Activated CD8-positive, alpha-beta T cell treated with anti-CD3 and anti-CD28 coated beads, Interleukin-2, amount 10 ng/mL, durations not matched to agents 7 days and 5 days (primary cell): ENCODE measurements at regions not wholly inside any gene's neighbourhood (a gene's known extent, or its start where the extent isn't known, plus 50 kb on each side); places are given as distances from the start of the nearest gene placed in this dataset.
"Not testable (repeated sequence)": the region's sequence is repeated elsewhere in the genome, so short reads cannot be mapped to it uniquely, and the experiment has no call there.

Source experiments
- ATAC-seq: fragments of 150-1000 bp; cut with Tn5 transposase; one replicate; pipeline ENCODE4 v1.10.0; 2021; ENCODE audit warnings: moderate library complexity
- CTCF ChIA-PET: fragments of 350-600 bp; sonication (Branson Sonifier 250); formaldehyde crosslinking; loops from one replicate; lab custom pipeline; 2021; ENCODE audit warnings: antibody characterized with exemption; lab: Charles Lee
- POLR2A ChIA-PET: fragments of 350-600 bp; sonication (Branson Sonifier 250); formaldehyde crosslinking; loops from one replicate; lab custom pipeline; 2021; ENCODE audit warnings: antibody characterized with exemption; lab: Charles Lee
- DNase-seq: peaks from one replicate; pipeline ENCODE4 v3.0.0-alpha.2; 2020
- H3K27ac Mint-ChIP-seq: one replicate; pipeline ENCODE4 v1.8.0; 2021; ENCODE audit warnings: mild to moderate bottlenecking, mixed read lengths
- H3K27me3 Mint-ChIP-seq: one replicate; pipeline ENCODE4 v1.8.0; 2021; ENCODE audit warnings: low read depth, mixed read lengths
- H3K36me3 Mint-ChIP-seq: one replicate; pipeline ENCODE4 v1.8.0; 2021; ENCODE audit warnings: low read depth, mixed read lengths
- H3K4me1 Mint-ChIP-seq: one replicate; pipeline ENCODE4 v1.8.0; 2021; ENCODE audit warnings: low read depth, mixed read lengths
- H3K4me3 Mint-ChIP-seq: one replicate; pipeline ENCODE4 v1.8.0; 2021; ENCODE audit warnings: mild to moderate bottlenecking, mixed read lengths
- H3K9me3 Mint-ChIP-seq: one replicate; pipeline ENCODE4 v1.8.0; 2022; ENCODE audit warnings: mixed read lengths; ENCODE audit not compliant: insufficient read depth

DNA sequence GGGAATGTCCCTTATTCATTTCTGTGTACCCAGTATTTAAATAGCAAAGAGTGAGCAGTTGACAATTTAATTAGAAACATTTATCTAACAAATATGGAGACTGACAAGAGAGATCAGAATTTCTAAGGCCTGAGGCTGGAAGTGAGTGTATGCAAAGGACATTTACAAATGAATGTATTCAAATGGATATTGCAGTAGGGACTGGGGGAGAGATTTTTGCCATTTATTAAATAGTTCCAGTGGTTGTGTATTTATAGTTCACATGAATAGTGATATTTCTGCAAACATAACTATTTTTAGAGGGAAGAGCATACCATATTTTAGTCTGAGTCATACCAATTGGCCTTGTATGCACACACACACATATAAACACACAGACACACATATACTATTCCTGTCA lies 592.4 kb downstream of the GLUD2 start:
- DNase-seq (no peak), ATAC-seq (no peak)
- Mint-ChIP-seq H3K9me3 (no peaks in the 10 kb centered on the region), H3K27ac (no peak overlapping the region), H3K4me3 (no peak overlapping the region), H3K4me1 (no peaks in the 10 kb centered on the region), H3K36me3 (no peaks in the 10 kb centered on the region), H3K27me3 (no peaks in the 10 kb centered on the region)
- CTCF ChIA-PET, result no interaction called here
- POLR2A ChIA-PET, result no interaction called here

DNA sequence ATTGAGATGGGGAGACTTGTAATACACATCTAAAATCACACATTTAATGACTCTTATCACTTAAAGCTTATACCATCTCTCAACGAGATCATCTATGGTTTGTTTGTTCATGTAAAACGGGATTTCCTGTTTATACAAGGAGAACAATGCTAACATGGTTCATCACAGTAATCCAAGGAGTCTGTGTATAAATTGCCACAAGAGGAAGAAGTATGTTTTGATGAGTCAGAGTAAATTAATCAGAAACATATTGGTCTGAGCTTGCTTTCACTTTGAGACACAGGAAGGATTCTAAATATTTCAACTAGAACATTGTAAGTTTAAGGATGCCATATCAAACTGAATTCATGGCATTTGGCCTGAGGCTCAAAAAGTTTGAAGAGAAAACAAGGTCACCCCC lies 594.1 kb downstream of the GLUD2 start:
- POLR2A ChIA-PET, result no interaction called here
- no peak for DNase-seq
- Mint-ChIP-seq H3K27ac (no peak overlapping the region), H3K27me3 (no peaks in the 10 kb centered on the region), H3K36me3 (no peaks in the 10 kb centered on the region), H3K4me1 (no peaks in the 10 kb centered on the region), H3K4me3 (no peak overlapping the region), H3K9me3 (no peaks in the 10 kb centered on the region)
- CTCF ChIA-PET, result no interaction called here
- ATAC-seq, result no peak

DNA sequence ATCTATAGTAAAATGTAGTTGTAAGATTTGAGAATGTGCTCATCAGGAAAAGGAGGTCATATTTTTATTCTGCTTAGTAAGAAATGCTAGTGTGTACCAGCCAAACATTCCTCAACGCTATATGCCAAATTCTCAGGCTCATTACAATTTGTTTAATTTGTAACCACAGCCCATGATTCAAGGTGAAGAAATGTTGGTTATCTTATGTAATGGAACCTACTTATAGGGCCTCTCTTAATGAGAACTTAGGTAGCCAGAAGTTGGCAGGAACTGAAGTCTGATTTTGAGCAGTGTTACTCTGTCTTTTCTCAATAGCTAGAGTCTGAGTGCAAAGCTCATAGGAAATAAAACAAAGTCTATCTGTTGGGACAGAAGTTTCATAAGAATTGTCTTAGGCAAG lies 595.0 kb downstream of the GLUD2 start:
- H3K9me3 Mint-ChIP-seq, result no peaks in the 10 kb centered on the region
- H3K4me3 Mint-ChIP-seq, result no peak overlapping the region
- ChIA-PET POLR2A (no interaction called here), CTCF (no interaction called here)
- H3K4me1 Mint-ChIP-seq, result no peaks in the 10 kb centered on the region
- ATAC-seq, result no peak
- no peaks in the 10 kb centered on the region for H3K27me3 Mint-ChIP-seq
- H3K27ac Mint-ChIP-seq, result no peak overlapping the region
- no peaks in the 10 kb centered on the region for H3K36me3 Mint-ChIP-seq
- no peak for DNase-seq

DNA sequence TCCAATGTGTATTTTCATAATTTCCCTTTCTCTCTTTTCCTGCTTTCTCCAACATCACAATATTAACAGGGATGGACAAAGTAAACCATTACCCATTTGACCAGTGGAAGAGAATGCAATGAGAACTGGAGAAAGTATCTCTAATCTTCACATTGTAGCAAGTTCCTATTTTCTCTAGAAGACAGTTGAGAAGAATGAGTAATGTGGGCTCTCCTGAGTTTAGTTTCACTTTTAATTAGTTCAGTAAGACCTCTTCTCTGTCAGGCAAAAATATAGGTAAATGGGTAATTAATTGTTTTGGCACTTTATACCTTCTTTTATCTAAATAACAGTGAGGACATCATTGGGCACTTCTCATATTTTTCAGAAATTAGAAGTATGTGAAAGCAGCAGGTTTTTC lies 602.0 kb downstream of the GLUD2 start:
- no peaks in the 10 kb centered on the region for H3K27me3 Mint-ChIP-seq

GRCh38 chrX:121655276-121655675 lies 607.9 kb downstream of the GLUD2 start:
- no peak for ATAC-seq

More for the DNA sequence above, 602.0 kb downstream of the GLUD2 start:
- Mint-ChIP-seq H3K9me3 (no peaks in the 10 kb centered on the region), H3K4me3 (no peak overlapping the region), H3K36me3 (no peaks in the 10 kb centered on the region), H3K4me1 (no peaks in the 10 kb centered on the region), H3K27ac (no peak overlapping the region)
- ATAC-seq, result no peak
- no peak for DNase-seq
- ChIA-PET POLR2A (no interaction called here), CTCF (no interaction called here)

DNA sequence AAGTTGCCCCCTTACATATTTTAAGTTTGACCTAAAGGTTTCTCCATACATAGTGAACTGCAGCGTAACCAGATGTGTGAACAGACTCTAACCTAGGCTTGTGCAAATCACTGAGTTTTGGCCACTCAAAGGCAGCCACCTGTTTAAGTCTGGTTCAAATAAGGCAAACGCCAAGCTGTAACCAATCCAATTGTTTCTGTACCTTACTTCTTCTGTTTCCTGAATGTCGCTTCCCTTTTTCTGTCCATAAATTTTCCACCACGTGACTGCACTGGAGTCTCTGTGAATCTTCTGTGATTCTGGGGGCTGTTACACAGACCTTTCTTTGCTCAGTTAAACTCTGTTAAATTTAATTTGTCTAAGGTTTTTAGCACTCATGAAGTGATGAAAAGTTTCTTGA lies 618.8 kb downstream of the GLUD2 start:
- Mint-ChIP-seq H3K27ac (no peak overlapping the region), H3K36me3 (no peaks in the 10 kb centered on the region), H3K27me3 (no peaks in the 10 kb centered on the region), H3K4me3 (no peak overlapping the region), H3K4me1 (no peaks in the 10 kb centered on the region), H3K9me3 (no peaks in the 10 kb centered on the region)
- ChIA-PET CTCF (no interaction called here), POLR2A (no interaction called here)
- DNase-seq, result no peak
- ATAC-seq, result no peak

More at GRCh38 chrX:121655276-121655675, 607.9 kb downstream of the GLUD2 start:
- CTCF ChIA-PET, result no interaction called here
- no peak for DNase-seq
- Mint-ChIP-seq H3K27ac (no peak overlapping the region), H3K27me3 (no peaks in the 10 kb centered on the region), H3K4me3 (no peak overlapping the region), H3K9me3 (no peaks in the 10 kb centered on the region), H3K36me3 (no peaks in the 10 kb centered on the region), H3K4me1 (no peaks in the 10 kb centered on the region)
- POLR2A ChIA-PET, result no interaction called here

GRCh38 chrX:121671649-121672048 lies 624.2 kb downstream of the GLUD2 start:
- Mint-ChIP-seq H3K27ac (no peak overlapping the region), H3K4me3 (no peak overlapping the region), H3K9me3 (no peaks in the 10 kb centered on the region), H3K36me3 (no peaks in the 10 kb centered on the region), H3K4me1 (no peaks in the 10 kb centered on the region), H3K27me3 (no peaks in the 10 kb centered on the region)
- ChIA-PET POLR2A (no interaction called here), CTCF (no interaction called here)
- ATAC-seq (no peak), DNase-seq (no peak)

DNA sequence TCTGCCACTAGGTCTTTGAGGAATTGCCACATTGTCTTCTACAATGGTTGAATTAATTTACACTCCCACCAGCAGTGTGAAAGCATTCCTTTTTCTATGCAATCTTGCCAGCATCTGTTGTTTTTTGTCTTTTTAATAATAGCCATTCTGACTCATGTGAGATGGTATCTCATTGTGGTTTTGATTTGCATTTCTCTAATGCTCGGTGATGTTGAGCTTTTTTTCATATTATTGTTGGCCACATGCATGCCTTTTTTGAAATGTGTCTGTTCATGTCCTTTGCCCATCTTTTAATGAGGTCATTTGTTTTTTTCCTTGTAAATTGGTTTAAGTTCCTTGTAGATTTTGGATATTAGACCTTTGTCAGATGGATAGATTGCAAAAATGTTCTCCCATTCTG lies 661.8 kb downstream of the GLUD2 start:
- DNase-seq, H3K9me3 Mint-ChIP-seq, POLR2A ChIA-PET, H3K27ac Mint-ChIP-seq, H3K4me1 Mint-ChIP-seq, CTCF ChIA-PET, H3K4me3 Mint-ChIP-seq, H3K27me3 Mint-ChIP-seq, H3K36me3 Mint-ChIP-seq, ATAC-seq: not testable (repeated sequence)

DNA sequence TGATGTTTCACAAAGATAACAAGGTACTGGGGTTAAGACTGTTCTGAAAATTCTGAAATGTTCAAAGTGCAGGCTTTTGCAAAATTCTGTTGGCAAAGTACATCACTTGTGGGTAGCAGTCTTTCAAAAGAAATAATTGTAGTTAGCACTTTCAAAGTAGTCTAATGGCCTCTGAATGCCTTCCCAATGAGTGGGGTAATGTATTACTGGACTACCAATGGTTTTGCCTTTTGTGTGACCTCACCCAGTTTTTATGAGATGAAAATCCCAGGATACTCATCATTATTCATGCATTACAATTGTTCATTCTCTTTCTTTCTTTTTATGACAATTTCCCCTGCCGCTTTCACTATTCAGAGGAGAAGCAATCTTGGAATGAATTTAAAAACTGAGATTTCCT lies 686.1 kb downstream of the GLUD2 start:
- no peaks in the 10 kb centered on the region for H3K9me3 Mint-ChIP-seq
- no peaks in the 10 kb centered on the region for H3K36me3 Mint-ChIP-seq
- DNase-seq (no peak), ATAC-seq (no peak)
- H3K4me1 Mint-ChIP-seq, result no peaks in the 10 kb centered on the region
- no peaks in the 10 kb centered on the region for H3K27me3 Mint-ChIP-seq
- ChIA-PET POLR2A (no interaction called here), CTCF (no interaction called here)
- H3K4me3 Mint-ChIP-seq, result no peak overlapping the region
- H3K27ac Mint-ChIP-seq, result no peak overlapping the region

GRCh38 chrX:121746105-121746504 lies 698.7 kb downstream of the GLUD2 start:
- CTCF ChIA-PET, result no interaction called here
- H3K36me3 Mint-ChIP-seq, result no peaks in the 10 kb centered on the region
- POLR2A ChIA-PET, result no interaction called here

GRCh38 chrX:121753602-121754001 lies 706.2 kb downstream of the GLUD2 start:
- CTCF ChIA-PET, H3K9me3 Mint-ChIP-seq, H3K36me3 Mint-ChIP-seq, ATAC-seq, H3K27ac Mint-ChIP-seq, DNase-seq, H3K4me3 Mint-ChIP-seq, H3K4me1 Mint-ChIP-seq, H3K27me3 Mint-ChIP-seq, POLR2A ChIA-PET: not testable (repeated sequence)

More at GRCh38 chrX:121746105-121746504, 698.7 kb downstream of the GLUD2 start:
- Mint-ChIP-seq H3K27me3 (no peaks in the 10 kb centered on the region), H3K9me3 (no peaks in the 10 kb centered on the region), H3K27ac (no peak overlapping the region), H3K4me1 (no peaks in the 10 kb centered on the region), H3K4me3 (no peak overlapping the region)
- DNase-seq, result no peak
- ATAC-seq, result no peak

- Mint-ChIP-seq H3K9me3 (no peaks in the 10 kb centered on the region), H3K4me1 (no peaks in the 10 kb centered on the region), H3K36me3 (no peaks in the 10 kb centered on the region), H3K4me3 (no peak overlapping the region), H3K27ac (no peak overlapping the region), H3K27me3 (no peaks in the 10 kb centered on the region)
- ATAC-seq (no peak), DNase-seq (no peak)
- ChIA-PET POLR2A (no interaction called here), CTCF (no interaction called here)
Observed at GRCh38 chrX:121754301-121754700, 706.9 kb downstream of the GLUD2 start.

- ATAC-seq (no peak), DNase-seq (no peak)
- no peak overlapping the region for H3K27ac Mint-ChIP-seq
- no peaks in the 10 kb centered on the region for H3K4me1 Mint-ChIP-seq
- H3K4me3 Mint-ChIP-seq, result no peak overlapping the region
- no peaks in the 10 kb centered on the region for H3K9me3 Mint-ChIP-seq
- ChIA-PET POLR2A (no interaction called here), CTCF (no interaction called here)
- H3K27me3 Mint-ChIP-seq, result no peaks in the 10 kb centered on the region
- no peaks in the 10 kb centered on the region for H3K36me3 Mint-ChIP-seq
Observed at GRCh38 chrX:121755541-121755940, 708.1 kb downstream of the GLUD2 start.
